ENCODE measurements at regions not wholly inside any gene's neighbourhood (a gene's known extent, or its start where the extent isn't known, plus 50 kb on each side); places are given as distances from the start of the nearest gene placed in this dataset.

DNA sequence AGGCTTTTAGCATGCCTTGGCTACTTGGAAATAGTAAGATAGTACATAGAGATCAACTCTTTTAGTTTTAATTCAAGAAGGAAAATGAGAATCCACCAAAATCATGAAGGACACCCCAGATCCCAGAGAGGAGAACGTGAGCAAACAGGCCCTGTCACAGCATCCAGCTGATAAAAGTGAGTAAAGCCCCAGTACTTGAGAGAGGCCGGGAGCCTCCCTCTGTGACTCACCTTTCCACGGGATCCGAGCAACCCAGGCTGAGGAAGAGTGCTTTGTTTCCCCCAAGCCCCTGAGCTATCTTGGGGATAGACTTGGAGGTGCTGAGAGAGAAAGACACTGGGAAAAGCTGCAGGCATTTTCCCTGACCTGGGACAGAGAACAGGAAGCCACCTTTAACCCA, 238.6 kb downstream of the DUSP10 start:
- TF ChIP-seq, protein P1, sequence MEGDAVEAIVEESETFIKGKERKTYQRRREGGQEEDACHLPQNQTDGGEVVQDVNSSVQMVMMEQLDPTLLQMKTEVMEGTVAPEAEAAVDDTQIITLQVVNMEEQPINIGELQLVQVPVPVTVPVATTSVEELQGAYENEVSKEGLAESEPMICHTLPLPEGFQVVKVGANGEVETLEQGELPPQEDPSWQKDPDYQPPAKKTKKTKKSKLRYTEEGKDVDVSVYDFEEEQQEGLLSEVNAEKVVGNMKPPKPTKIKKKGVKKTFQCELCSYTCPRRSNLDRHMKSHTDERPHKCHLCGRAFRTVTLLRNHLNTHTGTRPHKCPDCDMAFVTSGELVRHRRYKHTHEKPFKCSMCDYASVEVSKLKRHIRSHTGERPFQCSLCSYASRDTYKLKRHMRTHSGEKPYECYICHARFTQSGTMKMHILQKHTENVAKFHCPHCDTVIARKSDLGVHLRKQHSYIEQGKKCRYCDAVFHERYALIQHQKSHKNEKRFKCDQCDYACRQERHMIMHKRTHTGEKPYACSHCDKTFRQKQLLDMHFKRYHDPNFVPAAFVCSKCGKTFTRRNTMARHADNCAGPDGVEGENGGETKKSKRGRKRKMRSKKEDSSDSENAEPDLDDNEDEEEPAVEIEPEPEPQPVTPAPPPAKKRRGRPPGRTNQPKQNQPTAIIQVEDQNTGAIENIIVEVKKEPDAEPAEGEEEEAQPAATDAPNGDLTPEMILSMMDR (IDR thresholded peaks at IDR 0.05): no peak
- no peak for TF ChIP-seq POLR2AphosphoS5 (IDR thresholded peaks at IDR 0.05)

Measured in upper lobe of left lung (tissue), 4 donors.